ENCODE measurements at regions not wholly inside any gene's neighbourhood (a gene's known extent, or its start where the extent isn't known, plus 50 kb on each side); places are given as distances from the start of the nearest gene placed in this dataset.

GRCh38 chr15:81962482-81962881 is 83.3 kb downstream of the MEX3B start:
- no peak for TF ChIP-seq CTCF (IDR thresholded peaks at IDR 0.05; ENCODE audit: control extremely low read depth, extremely low read depth, low read depth, missing control alignments)
- no peak for DNase-seq (ENCODE audit: extremely low spot score)
- POLR2A ChIA-PET = no interaction called here
- CTCF ChIA-PET = no interaction called here

- TF ChIP-seq CTCF (IDR thresholded peaks at IDR 0.05; ENCODE audit: control extremely low read depth, extremely low read depth, low read depth, missing control alignments) = no peak
- DNase-seq (ENCODE audit: extremely low spot score) = no peak
- ChIA-PET CTCF (interaction anchor here (1.6 kb wide), 1 partner anchor 19 kb away, joined by 7 read pairs; no protein-coding TSS in a partner anchor), POLR2A (no interaction called here)
Observed at GRCh38 chr15:81959196-81959595, 86.6 kb downstream of the MEX3B start.

- TF ChIP-seq CTCF (IDR thresholded peaks at IDR 0.05; ENCODE audit: control extremely low read depth, extremely low read depth, low read depth, missing control alignments) = no peak
- ChIA-PET CTCF (interaction anchor here (0.8 kb wide), 1 partner anchor 20 kb away, joined by 3 read pairs; no protein-coding TSS in a partner anchor), POLR2A (no interaction called here)
Observed at GRCh38 chr15:81957698-81958097, 88.1 kb downstream of the MEX3B start.

GRCh38 chr15:81955382-81956062 is 90.3 kb downstream of the MEX3B start:
- ChIA-PET POLR2A (no interaction called here), CTCF (no interaction called here)
- no peak for DNase-seq (ENCODE audit: extremely low spot score)
- TF ChIP-seq CTCF (IDR thresholded peaks at IDR 0.05; ENCODE audit: control extremely low read depth, extremely low read depth, low read depth, missing control alignments) = no peak

More at GRCh38 chr15:81957698-81958097, 88.1 kb downstream of the MEX3B start:
- DNase-seq (ENCODE audit: extremely low spot score) = no peak

GRCh38 chr15:81954158-81954783 is 91.5 kb downstream of the MEX3B start:
- POLR2A ChIA-PET = no interaction called here
- CTCF ChIA-PET = no interaction called here
- TF ChIP-seq CTCF (IDR thresholded peaks at IDR 0.05; ENCODE audit: control extremely low read depth, extremely low read depth, low read depth, missing control alignments) = no peak

GRCh38 chr15:81950841-81951414 is 94.9 kb downstream of the MEX3B start:
- DNase-seq (ENCODE audit: extremely low spot score) = no peak
- TF ChIP-seq CTCF (IDR thresholded peaks at IDR 0.05; ENCODE audit: control extremely low read depth, extremely low read depth, low read depth, missing control alignments) = no peak
- ChIA-PET CTCF (no interaction called here), POLR2A (no interaction called here)

More at GRCh38 chr15:81954158-81954783, 91.5 kb downstream of the MEX3B start:
- DNase-seq (ENCODE audit: extremely low spot score) = no peak

Measured in GM10248 (cell line).